WTC11 (cell line): ENCODE measurements at regions not wholly inside any gene's neighbourhood (a gene's known extent, or its start where the extent isn't known, plus 50 kb on each side); places are given as distances from the start of the nearest gene placed in this dataset.

Source experiments
- ATAC-seq: fragments of 200-7000 bp; cut with Tn5 transposase; 2 replicates; pipeline ENCODE4 v1.10.0; 2021; ENCODE audit warnings: mild to moderate bottlenecking, moderate library complexity
- CTCF ChIA-PET: fragments of 300-600 bp; sonication (Branson Sonifier 250); formaldehyde crosslinking; loops from one replicate; lab custom pipeline; 2021; ENCODE audit warnings: antibody characterized with exemption; lab: Charles Lee
- POLR2A ChIA-PET: fragments of 350-600 bp; sonication (Branson Sonifier 250); formaldehyde crosslinking; loops from one replicate; lab custom pipeline; 2021; ENCODE audit warnings: antibody characterized with exemption; lab: Charles Lee
- DNase-seq: peaks from one replicate; pipeline ENCODE4 v3.0.0; 2021; ENCODE audit warnings: low spot score
- H3K27ac Mint-ChIP-seq: 2 replicates; pipeline ENCODE4 v1.8.0; 2021; ENCODE audit warnings: mixed read lengths
- H3K27me3 Mint-ChIP-seq: 2 replicates; pipeline ENCODE4 v1.8.0; 2021; ENCODE audit warnings: low read depth, mild to moderate bottlenecking, moderate library complexity, mixed read lengths
- H3K36me3 Mint-ChIP-seq: 2 replicates; pipeline ENCODE4 v1.8.0; 2021; ENCODE audit warnings: mixed read lengths
- H3K4me1 Mint-ChIP-seq: 2 replicates; pipeline ENCODE4 v1.8.0; 2022; ENCODE audit warnings: mixed read lengths
- H3K4me3 Mint-ChIP-seq: 2 replicates; pipeline ENCODE4 v1.8.0; 2021; ENCODE audit warnings: mild to moderate bottlenecking, moderate library complexity, mixed read lengths
- H3K9me3 Mint-ChIP-seq: 2 replicates; pipeline ENCODE4 v1.8.0; 2021; ENCODE audit warnings: mixed read lengths
- CBFB ChIP-seq: sonication (generic); formaldehyde crosslinking; IDR thresholded peaks from 2 replicates; pipeline ENCODE4 v1.8.1; 2022; ENCODE audit warnings: mild to moderate bottlenecking, low read depth, missing genetic modification reagents
- ELF4 ChIP-seq: sonication (generic); formaldehyde crosslinking; IDR thresholded peaks from 2 replicates; pipeline ENCODE4 v1.8.1; 2022; ENCODE audit warnings: low read depth, mild to moderate bottlenecking, moderate library complexity, missing genetic modification reagents
- SP1 ChIP-seq: sonication (generic); formaldehyde crosslinking; conservative IDR thresholded peaks from 2 replicates; pipeline ENCODE4 v1.8.1; 2022; ENCODE audit warnings: missing genetic modification reagents
- TEAD4 ChIP-seq: sonication (generic); formaldehyde crosslinking; IDR thresholded peaks from 2 replicates; pipeline ENCODE4 v1.8.0; 2022; ENCODE audit warnings: mild to moderate bottlenecking, missing genetic modification reagents
- TP53 ChIP-seq: sonication (generic); formaldehyde crosslinking; IDR thresholded peaks from 2 replicates; pipeline ENCODE4 v1.8.1; 2023; ENCODE audit warnings: mild to moderate bottlenecking, missing genetic modification reagents
- TF ChIP-seq, protein P1 (sequence below): sonication (generic); formaldehyde crosslinking; IDR thresholded peaks from 2 replicates; pipeline ENCODE4 v1.8.0; 2022; ENCODE audit warnings: missing genetic modification reagents
- TF ChIP-seq, protein P2 (sequence below): sonication (generic); formaldehyde crosslinking; IDR thresholded peaks from 2 replicates; pipeline ENCODE4 v1.8.1; 2022; ENCODE audit warnings: missing genetic modification reagents, borderline replicate concordance
- TF ChIP-seq, protein P3 (sequence below): sonication (generic); formaldehyde crosslinking; IDR thresholded peaks from 2 replicates; pipeline ENCODE4 v1.8.1; 2022; ENCODE audit warnings: mild to moderate bottlenecking, moderate library complexity, missing genetic modification reagents
- TF ChIP-seq, protein P4 (sequence below): sonication (generic); formaldehyde crosslinking; IDR thresholded peaks from 2 replicates; pipeline ENCODE4 v1.8.1; 2023; ENCODE audit warnings: mild to moderate bottlenecking, missing genetic modification reagents, borderline replicate concordance
- TF ChIP-seq, protein P5 (sequence below): sonication (generic); formaldehyde crosslinking; IDR thresholded peaks from 2 replicates; pipeline ENCODE4 v1.8.0; 2023; ENCODE audit warnings: missing genetic modification reagents, mild to moderate bottlenecking, borderline replicate concordance
- TF ChIP-seq, protein P6 (sequence below): sonication (generic); formaldehyde crosslinking; IDR thresholded peaks from 2 replicates; pipeline ENCODE4 v1.8.1; 2022; ENCODE audit warnings: mild to moderate bottlenecking, missing genetic modification reagents, moderate library complexity, borderline replicate concordance
- TF ChIP-seq, protein P7 (sequence below): sonication (generic); formaldehyde crosslinking; IDR thresholded peaks from 2 replicates; pipeline ENCODE4 v1.8.0; 2022; ENCODE audit warnings: mild to moderate bottlenecking, missing genetic modification reagents
- TF ChIP-seq, protein P8 (sequence below): sonication (generic); formaldehyde crosslinking; IDR thresholded peaks from 2 replicates; pipeline ENCODE4 v1.8.0; 2022; ENCODE audit warnings: mild to moderate bottlenecking, missing genetic modification reagents
- TF ChIP-seq, protein P9 (sequence below): sonication (generic); formaldehyde crosslinking; IDR thresholded peaks from 2 replicates; pipeline ENCODE4 v1.8.0; 2023; ENCODE audit warnings: missing genetic modification reagents

DNA sequence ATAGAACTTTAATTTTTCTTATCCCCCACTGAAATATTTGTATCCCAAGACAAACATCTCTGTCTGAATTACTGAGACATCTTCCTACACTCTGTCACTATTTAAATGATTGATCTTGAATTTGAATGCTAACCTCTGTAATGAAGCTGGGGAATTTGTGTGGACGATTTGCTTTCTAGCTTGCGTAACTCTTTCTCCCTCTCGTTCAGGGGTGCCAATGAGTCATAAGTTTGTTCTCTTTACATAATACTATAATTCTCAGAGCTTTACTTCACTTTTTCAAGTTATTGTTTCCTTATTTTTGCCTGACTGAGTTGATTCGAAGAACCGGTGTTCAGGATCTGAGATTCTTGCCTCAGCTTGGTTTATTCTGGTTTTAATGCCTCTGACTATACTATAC is 783.3 kb upstream of the CADM2 start:
- Mint-ChIP-seq H3K27me3 (no peaks in the 10 kb centered on the region), H3K36me3 (peaks cover 4% of the 10 kb centered on the region), H3K4me1 (no peaks in the 10 kb centered on the region), H3K27ac (no peak overlapping the region), H3K9me3 (peaks cover 16% of the 10 kb centered on the region), H3K4me3 (no peak overlapping the region)
- DNase-seq = no peak
- ATAC-seq = no peak
- ChIA-PET CTCF (no interaction called here), POLR2A (no interaction called here)
- TF ChIP-seq, protein P1, sequence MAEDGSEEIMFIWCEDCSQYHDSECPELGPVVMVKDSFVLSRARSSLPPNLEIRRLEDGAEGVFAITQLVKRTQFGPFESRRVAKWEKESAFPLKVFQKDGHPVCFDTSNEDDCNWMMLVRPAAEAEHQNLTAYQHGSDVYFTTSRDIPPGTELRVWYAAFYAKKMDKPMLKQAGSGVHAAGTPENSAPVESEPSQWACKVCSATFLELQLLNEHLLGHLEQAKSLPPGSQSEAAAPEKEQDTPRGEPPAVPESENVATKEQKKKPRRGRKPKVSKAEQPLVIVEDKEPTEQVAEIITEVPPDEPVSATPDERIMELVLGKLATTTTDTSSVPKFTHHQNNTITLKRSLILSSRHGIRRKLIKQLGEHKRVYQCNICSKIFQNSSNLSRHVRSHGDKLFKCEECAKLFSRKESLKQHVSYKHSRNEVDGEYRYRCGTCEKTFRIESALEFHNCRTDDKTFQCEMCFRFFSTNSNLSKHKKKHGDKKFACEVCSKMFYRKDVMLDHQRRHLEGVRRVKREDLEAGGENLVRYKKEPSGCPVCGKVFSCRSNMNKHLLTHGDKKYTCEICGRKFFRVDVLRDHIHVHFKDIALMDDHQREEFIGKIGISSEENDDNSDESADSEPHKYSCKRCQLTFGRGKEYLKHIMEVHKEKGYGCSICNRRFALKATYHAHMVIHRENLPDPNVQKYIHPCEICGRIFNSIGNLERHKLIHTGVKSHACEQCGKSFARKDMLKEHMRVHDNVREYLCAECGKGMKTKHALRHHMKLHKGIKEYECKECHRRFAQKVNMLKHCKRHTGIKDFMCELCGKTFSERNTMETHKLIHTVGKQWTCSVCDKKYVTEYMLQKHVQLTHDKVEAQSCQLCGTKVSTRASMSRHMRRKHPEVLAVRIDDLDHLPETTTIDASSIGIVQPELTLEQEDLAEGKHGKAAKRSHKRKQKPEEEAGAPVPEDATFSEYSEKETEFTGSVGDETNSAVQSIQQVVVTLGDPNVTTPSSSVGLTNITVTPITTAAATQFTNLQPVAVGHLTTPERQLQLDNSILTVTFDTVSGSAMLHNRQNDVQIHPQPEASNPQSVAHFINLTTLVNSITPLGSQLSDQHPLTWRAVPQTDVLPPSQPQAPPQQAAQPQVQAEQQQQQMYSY = no peak
- TF ChIP-seq, protein P2, sequence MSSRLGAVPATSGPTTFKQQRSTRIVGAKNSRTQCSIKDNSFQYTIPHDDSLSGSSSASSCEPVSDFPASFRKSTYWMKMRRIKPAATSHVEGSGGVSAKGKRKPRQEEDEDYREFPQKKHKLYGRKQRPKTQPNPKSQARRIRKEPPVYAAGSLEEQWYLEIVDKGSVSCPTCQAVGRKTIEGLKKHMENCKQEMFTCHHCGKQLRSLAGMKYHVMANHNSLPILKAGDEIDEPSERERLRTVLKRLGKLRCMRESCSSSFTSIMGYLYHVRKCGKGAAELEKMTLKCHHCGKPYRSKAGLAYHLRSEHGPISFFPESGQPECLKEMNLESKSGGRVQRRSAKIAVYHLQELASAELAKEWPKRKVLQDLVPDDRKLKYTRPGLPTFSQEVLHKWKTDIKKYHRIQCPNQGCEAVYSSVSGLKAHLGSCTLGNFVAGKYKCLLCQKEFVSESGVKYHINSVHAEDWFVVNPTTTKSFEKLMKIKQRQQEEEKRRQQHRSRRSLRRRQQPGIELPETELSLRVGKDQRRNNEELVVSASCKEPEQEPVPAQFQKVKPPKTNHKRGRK (CRISPR knock-in tag) = no peak

DNA sequence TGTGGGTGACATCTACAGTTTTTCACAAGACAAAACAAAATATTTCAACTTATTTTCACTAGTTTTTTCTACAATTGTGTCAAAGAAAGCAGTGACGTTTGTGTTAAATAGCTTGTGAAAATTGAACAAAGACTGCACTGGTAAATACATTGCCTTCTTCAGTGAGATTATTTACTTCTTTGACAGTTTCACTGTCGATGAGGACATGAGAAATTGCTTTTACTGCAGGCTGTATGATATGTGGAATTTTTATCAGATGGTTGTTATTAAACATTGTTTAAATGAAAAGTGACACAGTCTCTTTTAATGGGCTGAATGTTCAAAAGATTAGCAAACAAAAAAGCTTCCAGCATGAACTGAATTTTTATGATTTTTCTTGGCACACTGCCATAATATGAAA is 773.9 kb upstream of the CADM2 start:
- POLR2A ChIA-PET = interaction anchor here (0.5 kb wide), 1 partner anchor 1239 kb away, joined by 3 read pairs; no protein-coding TSS in a partner anchor
- no peak for DNase-seq
- ATAC-seq = no peak
- Mint-ChIP-seq H3K9me3 (peaks cover 6% of the 10 kb centered on the region), H3K4me1 (peaks cover 6% of the 10 kb centered on the region; the same call in 1 of the 2 replicates), H3K4me3 (no peak overlapping the region), H3K27me3 (no peaks in the 10 kb centered on the region; the same call in 1 of the 2 replicates), H3K36me3 (no peaks in the 10 kb centered on the region; the same call in 1 of the 2 replicates), H3K27ac (no peak overlapping the region)
- CTCF ChIA-PET = no interaction called here
- TF ChIP-seq, protein P3, sequence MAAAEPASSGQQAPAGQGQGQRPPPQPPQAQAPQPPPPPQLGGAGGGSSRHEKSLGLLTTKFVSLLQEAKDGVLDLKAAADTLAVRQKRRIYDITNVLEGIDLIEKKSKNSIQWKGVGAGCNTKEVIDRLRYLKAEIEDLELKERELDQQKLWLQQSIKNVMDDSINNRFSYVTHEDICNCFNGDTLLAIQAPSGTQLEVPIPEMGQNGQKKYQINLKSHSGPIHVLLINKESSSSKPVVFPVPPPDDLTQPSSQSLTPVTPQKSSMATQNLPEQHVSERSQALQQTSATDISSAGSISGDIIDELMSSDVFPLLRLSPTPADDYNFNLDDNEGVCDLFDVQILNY (CRISPR knock-in tag) = no peak
- TF ChIP-seq, protein P4, sequence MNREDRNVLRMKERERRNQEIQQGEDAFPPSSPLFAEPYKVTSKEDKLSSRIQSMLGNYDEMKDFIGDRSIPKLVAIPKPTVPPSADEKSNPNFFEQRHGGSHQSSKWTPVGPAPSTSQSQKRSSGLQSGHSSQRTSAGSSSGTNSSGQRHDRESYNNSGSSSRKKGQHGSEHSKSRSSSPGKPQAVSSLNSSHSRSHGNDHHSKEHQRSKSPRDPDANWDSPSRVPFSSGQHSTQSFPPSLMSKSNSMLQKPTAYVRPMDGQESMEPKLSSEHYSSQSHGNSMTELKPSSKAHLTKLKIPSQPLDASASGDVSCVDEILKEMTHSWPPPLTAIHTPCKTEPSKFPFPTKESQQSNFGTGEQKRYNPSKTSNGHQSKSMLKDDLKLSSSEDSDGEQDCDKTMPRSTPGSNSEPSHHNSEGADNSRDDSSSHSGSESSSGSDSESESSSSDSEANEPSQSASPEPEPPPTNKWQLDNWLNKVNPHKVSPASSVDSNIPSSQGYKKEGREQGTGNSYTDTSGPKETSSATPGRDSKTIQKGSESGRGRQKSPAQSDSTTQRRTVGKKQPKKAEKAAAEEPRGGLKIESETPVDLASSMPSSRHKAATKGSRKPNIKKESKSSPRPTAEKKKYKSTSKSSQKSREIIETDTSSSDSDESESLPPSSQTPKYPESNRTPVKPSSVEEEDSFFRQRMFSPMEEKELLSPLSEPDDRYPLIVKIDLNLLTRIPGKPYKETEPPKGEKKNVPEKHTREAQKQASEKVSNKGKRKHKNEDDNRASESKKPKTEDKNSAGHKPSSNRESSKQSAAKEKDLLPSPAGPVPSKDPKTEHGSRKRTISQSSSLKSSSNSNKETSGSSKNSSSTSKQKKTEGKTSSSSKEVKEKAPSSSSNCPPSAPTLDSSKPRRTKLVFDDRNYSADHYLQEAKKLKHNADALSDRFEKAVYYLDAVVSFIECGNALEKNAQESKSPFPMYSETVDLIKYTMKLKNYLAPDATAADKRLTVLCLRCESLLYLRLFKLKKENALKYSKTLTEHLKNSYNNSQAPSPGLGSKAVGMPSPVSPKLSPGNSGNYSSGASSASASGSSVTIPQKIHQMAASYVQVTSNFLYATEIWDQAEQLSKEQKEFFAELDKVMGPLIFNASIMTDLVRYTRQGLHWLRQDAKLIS = no peak
- TF ChIP-seq, protein P5, sequence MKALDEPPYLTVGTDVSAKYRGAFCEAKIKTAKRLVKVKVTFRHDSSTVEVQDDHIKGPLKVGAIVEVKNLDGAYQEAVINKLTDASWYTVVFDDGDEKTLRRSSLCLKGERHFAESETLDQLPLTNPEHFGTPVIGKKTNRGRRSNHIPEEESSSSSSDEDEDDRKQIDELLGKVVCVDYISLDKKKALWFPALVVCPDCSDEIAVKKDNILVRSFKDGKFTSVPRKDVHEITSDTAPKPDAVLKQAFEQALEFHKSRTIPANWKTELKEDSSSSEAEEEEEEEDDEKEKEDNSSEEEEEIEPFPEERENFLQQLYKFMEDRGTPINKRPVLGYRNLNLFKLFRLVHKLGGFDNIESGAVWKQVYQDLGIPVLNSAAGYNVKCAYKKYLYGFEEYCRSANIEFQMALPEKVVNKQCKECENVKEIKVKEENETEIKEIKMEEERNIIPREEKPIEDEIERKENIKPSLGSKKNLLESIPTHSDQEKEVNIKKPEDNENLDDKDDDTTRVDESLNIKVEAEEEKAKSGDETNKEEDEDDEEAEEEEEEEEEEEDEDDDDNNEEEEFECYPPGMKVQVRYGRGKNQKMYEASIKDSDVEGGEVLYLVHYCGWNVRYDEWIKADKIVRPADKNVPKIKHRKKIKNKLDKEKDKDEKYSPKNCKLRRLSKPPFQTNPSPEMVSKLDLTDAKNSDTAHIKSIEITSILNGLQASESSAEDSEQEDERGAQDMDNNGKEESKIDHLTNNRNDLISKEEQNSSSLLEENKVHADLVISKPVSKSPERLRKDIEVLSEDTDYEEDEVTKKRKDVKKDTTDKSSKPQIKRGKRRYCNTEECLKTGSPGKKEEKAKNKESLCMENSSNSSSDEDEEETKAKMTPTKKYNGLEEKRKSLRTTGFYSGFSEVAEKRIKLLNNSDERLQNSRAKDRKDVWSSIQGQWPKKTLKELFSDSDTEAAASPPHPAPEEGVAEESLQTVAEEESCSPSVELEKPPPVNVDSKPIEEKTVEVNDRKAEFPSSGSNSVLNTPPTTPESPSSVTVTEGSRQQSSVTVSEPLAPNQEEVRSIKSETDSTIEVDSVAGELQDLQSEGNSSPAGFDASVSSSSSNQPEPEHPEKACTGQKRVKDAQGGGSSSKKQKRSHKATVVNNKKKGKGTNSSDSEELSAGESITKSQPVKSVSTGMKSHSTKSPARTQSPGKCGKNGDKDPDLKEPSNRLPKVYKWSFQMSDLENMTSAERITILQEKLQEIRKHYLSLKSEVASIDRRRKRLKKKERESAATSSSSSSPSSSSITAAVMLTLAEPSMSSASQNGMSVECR (CRISPR knock-in tag) = no peak
- TF ChIP-seq ELF4 (CRISPR knock-in tag) (no peak), SP1 (CRISPR knock-in tag) (no peak), TEAD4 (CRISPR knock-in tag) (no peak), CBFB (CRISPR knock-in tag) (no peak), TP53 (CRISPR knock-in tag) (no peak)
- TF ChIP-seq, protein P6, sequence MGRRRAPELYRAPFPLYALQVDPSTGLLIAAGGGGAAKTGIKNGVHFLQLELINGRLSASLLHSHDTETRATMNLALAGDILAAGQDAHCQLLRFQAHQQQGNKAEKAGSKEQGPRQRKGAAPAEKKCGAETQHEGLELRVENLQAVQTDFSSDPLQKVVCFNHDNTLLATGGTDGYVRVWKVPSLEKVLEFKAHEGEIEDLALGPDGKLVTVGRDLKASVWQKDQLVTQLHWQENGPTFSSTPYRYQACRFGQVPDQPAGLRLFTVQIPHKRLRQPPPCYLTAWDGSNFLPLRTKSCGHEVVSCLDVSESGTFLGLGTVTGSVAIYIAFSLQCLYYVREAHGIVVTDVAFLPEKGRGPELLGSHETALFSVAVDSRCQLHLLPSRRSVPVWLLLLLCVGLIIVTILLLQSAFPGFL (CRISPR knock-in tag) = no peak
- TF ChIP-seq, protein P7, sequence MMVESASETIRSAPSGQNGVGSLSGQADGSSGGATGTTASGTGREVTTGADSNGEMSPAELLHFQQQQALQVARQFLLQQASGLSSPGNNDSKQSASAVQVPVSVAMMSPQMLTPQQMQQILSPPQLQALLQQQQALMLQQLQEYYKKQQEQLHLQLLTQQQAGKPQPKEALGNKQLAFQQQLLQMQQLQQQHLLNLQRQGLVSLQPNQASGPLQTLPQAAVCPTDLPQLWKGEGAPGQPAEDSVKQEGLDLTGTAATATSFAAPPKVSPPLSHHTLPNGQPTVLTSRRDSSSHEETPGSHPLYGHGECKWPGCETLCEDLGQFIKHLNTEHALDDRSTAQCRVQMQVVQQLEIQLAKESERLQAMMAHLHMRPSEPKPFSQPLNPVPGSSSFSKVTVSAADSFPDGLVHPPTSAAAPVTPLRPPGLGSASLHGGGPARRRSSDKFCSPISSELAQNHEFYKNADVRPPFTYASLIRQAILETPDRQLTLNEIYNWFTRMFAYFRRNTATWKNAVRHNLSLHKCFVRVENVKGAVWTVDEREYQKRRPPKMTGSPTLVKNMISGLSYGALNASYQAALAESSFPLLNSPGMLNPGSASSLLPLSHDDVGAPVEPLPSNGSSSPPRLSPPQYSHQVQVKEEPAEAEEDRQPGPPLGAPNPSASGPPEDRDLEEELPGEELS (CRISPR knock-in tag) = no peak
- TF ChIP-seq, protein P8, sequence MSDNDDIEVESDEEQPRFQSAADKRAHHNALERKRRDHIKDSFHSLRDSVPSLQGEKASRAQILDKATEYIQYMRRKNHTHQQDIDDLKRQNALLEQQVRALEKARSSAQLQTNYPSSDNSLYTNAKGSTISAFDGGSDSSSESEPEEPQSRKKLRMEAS = no peak
- TF ChIP-seq, protein P9, sequence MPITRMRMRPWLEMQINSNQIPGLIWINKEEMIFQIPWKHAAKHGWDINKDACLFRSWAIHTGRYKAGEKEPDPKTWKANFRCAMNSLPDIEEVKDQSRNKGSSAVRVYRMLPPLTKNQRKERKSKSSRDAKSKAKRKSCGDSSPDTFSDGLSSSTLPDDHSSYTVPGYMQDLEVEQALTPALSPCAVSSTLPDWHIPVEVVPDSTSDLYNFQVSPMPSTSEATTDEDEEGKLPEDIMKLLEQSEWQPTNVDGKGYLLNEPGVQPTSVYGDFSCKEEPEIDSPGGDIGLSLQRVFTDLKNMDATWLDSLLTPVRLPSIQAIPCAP (CRISPR knock-in tag) = no peak
